ENCODE measurements at regions not wholly inside any gene's neighbourhood (a gene's known extent, or its start where the extent isn't known, plus 50 kb on each side); places are given as distances from the start of the nearest gene placed in this dataset.
"Not testable (repeated sequence)": the region's sequence is repeated elsewhere in the genome, so short reads cannot be mapped to it uniquely, and the experiment has no call there.

DNA sequence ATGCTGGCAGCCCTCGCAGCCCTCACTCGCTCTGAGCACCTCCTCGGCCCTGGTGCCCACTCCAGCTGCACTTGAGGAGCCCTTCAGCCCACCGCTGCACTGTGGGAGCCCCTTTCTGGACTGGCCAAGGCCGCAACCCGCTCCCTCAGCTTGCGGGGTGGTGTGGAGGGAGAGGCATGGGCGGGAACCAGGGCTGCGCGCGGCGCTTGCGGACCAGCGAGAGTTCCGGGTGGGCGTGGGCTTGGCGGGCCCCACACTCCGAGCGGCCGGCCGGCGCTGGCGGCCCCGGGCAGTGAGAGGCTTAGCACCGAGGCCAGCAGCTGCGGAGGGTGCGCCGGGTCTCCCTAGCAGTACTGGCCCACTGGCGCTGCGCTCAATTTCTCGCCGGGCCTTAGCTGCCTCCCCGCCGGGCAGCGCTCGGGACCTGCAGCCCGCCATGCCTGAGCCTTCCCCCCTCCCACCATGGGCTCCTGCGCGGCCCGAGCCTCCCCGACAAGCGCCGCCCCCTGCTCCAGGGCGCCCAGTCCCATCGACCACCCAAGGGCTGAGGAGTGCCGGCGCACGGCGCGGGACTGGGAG, 283.7 kb upstream of the TMEM132C start:
- DNase-seq (ENCODE audit: low read depth in 2 of 2) = not testable (repeated sequence)

DNA sequence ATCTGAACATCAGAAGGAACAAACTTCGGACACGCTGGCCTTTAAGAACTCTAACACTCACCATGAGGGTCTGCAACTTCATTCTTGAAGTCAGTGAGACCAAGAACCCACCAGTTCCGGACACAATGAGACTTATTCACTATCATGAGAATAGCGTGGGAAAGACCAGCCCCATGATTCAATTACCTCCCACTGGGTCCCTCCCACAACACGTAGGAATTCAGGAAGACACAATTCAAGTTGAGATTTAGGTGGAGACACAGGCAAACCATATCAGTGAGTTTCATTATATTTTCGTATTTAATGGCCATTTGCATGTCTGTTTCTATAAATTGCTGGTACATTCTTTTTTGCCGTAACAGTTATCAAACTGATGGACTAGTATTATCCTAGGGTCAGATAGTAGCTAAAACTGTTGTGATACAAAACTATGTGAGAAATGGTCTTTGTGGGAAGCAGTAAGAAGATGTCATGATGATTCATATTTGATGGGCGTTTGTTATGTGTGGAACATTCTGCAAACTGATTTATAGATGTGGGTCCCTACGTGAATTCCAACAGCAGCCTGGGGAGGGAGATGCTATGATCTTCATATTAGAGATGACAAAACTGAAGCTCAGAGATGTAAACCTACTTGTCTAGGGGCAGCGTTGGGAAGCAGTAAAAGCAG, 282.4 kb upstream of the TMEM132C start:
- no peak for DNase-seq (ENCODE audit: low read depth in 2 of 2)

- no peak for DNase-seq (ENCODE audit: low read depth in 2 of 2)
Observed at GRCh38 chr12:127987199-127987901, 279.6 kb upstream of the TMEM132C start.

DNA sequence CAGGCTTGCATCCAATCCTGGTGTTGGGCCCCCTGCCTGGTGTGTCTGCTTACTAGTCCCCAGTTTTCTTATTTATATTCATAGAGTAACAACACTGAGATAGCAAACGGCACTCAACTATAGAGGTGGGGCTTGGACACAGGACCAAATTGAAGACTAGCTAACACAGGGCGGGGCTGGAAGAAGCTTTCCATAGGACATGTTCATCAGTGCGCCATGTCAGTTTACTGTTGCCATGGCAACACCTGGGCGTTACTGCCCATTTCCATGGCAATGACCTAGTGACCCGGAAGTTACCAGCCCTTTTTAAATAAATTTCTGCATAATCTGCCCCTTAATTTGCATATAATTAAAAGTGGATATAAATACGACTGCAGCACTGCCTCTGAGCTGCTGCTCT, 275.5 kb upstream of the TMEM132C start:
- DNase-seq (ENCODE audit: low read depth in 2 of 2) = no peak

GRCh38 chr12:127998988-127999387, 268.0 kb upstream of the TMEM132C start:
- no peak for DNase-seq (ENCODE audit: low read depth in 2 of 2)

GRCh38 chr12:128004383-128004938, 262.5 kb upstream of the TMEM132C start:
- no peak for DNase-seq (ENCODE audit: low read depth in 2 of 2)

DNA sequence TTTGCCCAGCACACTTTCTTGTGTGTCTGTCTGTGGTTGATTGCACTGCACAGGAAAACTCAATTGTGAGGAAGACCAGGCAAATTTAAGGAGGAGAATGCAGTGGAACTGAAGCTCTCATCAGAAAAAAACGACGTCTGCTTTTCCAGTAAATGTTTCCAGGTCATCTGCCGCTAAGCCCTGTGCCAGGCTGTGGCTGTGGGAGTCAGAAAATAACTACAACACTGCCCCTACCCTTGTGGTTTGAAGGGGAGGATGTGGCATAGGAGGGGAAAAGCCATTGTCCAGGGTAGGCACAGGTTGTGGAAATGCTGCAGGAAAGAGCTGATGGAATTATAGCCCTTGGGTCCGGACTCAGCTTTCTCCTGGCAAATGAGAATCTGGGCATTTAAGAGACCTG, 259.7 kb upstream of the TMEM132C start:
- DNase-seq (ENCODE audit: low read depth in 2 of 2) = no peak

GRCh38 chr12:128008341-128008740, 258.6 kb upstream of the TMEM132C start:
- DNase-seq (ENCODE audit: low read depth in 2 of 2) = no peak

DNA sequence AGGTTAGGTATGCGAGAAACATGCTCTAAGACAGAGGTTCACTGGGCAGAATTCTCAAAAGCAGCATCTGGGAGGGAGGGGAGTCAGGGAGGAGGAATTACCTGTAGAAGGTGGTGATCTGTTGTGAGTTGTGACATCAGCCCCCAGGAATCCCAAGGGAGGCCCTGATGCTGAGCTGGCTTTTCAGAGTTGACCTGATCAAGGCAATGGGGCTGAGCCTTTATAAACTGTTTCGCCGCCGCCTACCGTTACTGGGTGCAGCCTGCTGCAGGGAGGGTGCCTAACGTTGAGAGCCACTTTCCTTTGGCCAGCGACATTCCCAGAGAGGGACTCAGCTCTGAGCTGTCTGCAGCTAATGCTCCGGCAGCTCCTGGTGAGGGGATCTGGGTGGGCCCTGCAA, 257.9 kb upstream of the TMEM132C start:
- DNase-seq (ENCODE audit: low read depth in 2 of 2) = no peak

DNA sequence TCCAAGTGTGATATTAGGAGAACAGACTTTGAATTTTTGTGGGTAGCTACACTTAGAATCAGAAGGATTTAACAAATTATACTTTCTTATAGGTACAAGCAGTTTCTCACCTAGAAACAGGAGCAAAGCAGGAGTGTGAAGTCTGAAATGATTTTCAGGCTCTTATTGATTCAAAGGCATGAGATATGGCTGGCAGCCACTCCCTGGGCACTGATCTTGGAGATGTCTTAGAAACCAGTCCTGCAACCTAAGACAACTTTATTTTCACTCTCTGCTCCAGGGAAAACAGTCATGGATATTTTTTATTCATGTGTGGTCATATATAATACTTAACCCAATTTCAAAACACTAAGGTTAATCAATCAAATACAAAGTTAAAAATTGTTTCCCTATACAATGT, 254.9 kb upstream of the TMEM132C start:
- DNase-seq (ENCODE audit: low read depth in 2 of 2) = no peak

GRCh38 chr12:128015276-128015675, 251.7 kb upstream of the TMEM132C start:
- DNase-seq (ENCODE audit: low read depth in 2 of 2) = no peak

DNA sequence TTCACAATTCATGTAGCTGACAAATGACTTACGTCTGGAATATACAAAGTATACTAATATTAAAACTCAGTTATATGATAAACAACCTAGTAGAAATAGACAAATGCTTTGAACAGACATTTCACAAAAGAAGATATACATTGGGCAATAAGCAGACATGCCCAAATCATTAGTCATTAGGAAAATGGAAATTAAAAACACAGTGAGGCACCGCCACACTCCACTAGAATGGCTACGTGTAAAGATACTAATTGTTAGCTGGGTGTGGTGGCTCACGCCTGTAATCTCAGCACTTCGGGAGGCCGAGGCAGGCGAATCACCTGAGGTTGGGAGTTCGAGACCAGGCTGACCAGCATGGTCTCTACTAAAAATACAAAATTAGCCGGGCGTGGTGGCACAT, 248.9 kb upstream of the TMEM132C start:
- DNase-seq (ENCODE audit: low read depth in 2 of 2) = no peak

DNA sequence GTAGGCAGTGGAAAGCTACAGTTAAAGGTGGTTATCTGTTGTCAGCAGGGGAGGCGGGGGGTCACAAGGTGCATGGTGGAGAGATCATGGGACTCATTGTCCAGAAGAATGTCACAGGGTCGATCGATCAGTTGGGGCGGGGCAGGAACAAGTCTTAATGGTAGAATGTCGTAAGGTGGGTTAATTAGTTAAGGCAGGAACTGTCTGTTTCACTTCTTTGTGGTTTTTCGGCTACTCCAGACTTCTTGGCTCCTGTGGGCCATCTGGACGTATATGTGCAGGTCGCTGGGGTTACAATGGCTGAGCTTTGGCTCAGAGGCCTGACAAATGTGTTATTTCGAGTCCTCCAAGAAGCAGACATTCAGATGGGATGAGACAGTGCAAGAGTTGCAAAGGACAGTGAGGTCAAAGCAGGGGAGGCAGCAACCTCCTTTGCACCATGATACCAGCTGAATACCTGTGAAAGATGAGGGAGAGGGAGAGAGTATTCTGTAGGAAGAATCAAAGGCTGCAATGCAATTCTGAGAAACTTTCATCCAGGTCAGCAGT, 246.9 kb upstream of the TMEM132C start:
- DNase-seq (ENCODE audit: low read depth in 2 of 2) = no peak

- DNase-seq (ENCODE audit: low read depth in 2 of 2) = no peak
Observed at GRCh38 chr12:128021561-128021960, 245.4 kb upstream of the TMEM132C start.

- no peak for DNase-seq (ENCODE audit: low read depth in 2 of 2)
Observed at GRCh38 chr12:128025589-128026245, 241.3 kb upstream of the TMEM132C start.

- DNase-seq (ENCODE audit: low read depth in 2 of 2) = no peak
Observed at GRCh38 chr12:128026696-128027574, 240.0 kb upstream of the TMEM132C start.

- no peak for DNase-seq (ENCODE audit: low read depth in 2 of 2)
Observed at GRCh38 chr12:128033473-128033872, 233.5 kb upstream of the TMEM132C start.

DNA sequence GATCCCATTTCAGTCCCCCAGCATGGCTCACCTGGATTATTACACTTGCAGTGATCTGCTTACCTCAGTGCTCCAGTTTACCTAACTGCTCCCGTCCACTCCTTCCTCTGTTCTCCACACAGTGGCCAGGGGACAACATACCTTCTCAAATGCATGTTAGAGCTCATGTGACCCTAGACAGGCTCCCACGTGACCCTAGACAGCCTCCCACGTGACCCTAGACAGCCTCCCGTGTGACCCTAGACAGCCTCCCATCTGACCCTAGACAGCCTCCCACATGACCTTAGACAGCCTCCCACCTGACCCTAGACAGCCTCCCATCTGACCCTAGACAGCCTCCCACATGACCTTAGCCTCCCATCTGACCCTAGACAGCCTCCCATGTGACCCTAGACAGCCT, 226.0 kb upstream of the TMEM132C start:
- no peak for DNase-seq (ENCODE audit: low read depth in 2 of 2)

GRCh38 chr12:128042283-128042682, 224.7 kb upstream of the TMEM132C start:
- DNase-seq (ENCODE audit: low read depth in 2 of 2) = not testable (repeated sequence)

DNA sequence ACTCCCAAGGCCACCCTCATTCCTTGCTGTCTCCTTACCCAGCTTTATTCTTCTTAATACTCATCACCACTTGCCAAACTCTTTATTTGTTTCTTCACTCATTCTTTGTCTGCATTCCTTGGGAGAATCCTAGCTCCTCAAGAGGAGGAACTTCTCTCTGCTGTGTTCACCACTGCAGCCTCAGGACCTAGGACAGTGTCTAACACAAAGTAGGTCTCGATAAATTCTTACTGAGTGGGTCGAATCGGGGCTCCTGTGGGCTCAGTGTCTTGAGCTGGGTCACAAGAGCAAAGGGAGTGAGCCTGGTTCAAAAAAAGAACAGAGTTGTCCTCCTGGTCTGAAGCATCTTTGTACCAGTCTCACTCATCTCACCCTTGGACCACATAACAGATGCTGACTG, 224.1 kb upstream of the TMEM132C start:
- no peak for DNase-seq (ENCODE audit: low read depth in 2 of 2)

GRCh38 chr12:128043317-128043716, 223.7 kb upstream of the TMEM132C start:
- no peak for DNase-seq (ENCODE audit: low read depth in 2 of 2)

All from lung microvascular endothelial cell (primary cell).